ENCODE measurements at regions not wholly inside any gene's neighbourhood (a gene's known extent, or its start where the extent isn't known, plus 50 kb on each side); places are given as distances from the start of the nearest gene placed in this dataset.
"Not testable (repeated sequence)": the region's sequence is repeated elsewhere in the genome, so short reads cannot be mapped to it uniquely, and the experiment has no call there.

DNA sequence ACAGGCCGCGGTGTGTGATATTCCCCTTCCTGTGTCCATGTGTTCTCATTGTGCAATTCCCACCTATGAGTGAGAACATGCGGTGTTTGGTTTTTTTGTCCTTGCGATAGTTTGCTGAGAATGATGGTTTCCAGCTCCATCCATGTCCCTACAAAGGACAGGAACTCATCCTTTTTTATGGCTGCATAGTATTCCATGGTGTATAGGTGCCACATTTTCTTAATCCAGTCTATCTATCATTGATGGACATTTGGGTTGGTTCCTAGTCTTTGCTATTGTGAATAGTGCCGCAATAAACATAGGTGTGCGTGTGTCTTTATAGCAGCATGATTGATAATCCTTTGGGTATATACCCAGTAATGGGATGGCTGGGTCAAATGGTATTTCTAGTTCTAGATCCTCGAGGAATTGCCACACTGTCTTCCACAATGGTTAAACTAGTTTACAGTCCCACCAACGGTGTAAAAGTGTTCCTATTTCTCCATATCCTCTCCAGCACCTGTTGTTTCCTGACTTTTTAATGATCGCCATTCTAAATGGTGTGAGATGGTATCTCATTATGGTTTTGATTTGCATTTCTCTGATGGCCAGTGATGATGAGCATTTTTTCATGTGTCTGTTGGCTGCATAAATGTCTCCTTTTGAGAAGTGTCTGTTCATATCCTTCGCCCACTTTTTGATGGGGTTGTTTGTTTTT is 125.1 kb downstream of the USP22 start:
- not testable (repeated sequence) for DNase-seq

DNA sequence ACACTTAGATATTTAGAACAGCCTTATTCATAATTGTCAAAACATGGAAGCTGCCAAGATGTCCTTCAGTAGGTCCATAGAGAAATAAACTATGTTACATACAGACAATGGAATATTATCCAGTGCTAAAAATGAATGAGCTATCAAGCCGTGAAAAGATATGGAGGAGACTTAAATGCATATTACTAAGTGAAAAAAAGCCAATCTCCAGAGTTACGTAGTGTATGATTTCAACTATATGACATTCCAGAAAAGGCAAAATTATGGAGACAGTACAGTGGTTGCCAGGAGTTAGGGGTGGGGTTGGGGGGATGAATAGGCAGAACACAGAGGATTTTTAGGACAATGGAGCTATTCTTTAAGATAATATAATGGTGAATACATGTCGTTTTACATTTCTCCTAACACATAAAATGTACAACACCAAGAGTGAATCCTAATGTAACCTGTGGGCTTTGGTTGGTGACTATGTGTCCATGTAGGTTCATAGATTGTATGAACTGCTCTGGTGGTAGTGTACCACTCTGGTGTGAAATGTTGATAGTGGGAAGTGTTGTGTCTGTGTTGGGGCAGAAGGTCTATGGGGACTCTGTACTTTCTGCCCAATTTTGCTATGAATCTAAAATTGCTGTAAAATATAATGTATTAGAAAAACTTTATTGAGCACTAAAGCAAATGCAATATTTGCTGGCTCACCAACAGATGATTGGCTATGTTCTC is 122.6 kb downstream of the USP22 start:
- DNase-seq: no peak

DNA sequence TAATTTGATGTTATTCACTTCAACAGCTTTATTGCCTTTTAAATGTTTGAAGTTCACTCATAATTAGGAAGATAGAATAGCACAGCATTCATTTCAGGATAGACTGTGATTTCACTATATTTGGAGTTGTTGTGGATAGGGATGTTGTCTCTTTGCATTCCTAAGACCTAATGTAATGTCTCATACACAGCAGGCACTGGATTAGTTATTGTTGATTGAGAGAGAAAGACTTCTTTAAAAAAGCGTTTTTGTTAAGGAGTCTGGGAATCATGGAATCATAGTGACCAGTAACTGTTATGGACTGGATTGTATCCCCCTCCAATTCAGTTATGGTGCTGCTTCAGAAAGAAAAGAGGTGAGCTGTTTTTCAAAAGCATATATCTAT is 122.0 kb downstream of the USP22 start:
- no peak for DNase-seq

DNA sequence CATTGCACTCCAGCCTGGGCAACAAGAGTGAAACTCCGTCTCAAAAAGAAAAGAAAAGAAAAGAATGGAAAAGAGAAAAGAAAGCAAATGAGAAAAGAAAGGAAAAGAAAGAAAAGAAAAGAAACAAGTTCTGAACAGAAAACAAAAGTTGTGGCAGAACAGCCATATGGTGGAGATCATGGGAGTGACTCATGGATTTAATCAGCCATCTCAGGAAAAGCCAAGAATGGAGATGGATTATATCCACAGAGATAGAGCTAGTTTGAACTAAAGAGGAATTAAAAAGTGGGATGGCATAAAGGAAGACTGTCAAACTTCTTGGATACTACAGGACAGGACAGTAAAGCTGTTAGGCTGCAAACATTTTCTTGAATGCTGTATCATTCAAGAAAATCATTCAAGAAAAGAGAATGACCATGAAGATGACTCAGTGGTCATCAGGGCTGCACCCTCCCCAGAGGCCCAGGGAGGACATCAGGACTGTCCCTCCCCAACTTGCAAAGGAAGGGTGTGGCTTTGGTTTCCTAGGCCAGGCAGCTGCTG is 120.6 kb downstream of the USP22 start:
- DNase-seq: peak in 1 of 2 experiments; percentile 40

DNA sequence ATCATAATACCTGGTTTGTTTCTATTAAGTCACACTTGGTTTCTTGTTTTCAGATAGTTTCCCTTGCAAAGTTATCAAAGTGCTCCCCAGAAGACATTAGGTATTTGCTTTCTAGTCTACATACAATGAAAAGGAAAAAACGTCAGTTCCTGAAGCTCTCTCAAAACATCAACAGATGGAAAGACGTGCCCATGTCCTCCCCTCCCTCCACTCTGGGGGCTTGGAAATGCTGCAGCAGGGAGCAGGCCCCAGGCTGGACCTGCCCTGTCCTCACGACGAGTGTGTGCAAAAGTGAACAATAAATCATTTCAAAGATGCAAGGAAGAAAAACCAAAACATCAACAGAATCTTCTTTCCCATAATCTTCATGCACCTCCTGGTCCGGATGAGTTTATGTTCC is 118.5 kb downstream of the USP22 start:
- DNase-seq: no peak

DNA sequence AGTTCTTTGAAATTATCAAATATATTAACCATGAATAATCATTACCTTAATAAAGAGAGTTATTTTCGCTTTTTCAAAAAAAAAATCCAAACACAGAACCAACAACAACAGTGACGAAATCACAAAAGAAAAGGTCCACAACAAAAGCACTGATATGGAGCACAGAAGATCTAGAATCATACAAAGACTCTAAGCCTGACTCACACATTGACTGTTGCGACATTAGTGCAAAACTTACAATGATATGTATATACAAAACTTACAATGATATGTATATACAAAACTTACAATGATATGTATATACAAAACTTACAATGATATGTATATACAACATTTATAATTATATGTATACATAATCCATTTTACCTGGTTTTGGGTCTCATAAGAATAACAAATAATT is 117.7 kb downstream of the USP22 start:
- no peak for DNase-seq

DNA sequence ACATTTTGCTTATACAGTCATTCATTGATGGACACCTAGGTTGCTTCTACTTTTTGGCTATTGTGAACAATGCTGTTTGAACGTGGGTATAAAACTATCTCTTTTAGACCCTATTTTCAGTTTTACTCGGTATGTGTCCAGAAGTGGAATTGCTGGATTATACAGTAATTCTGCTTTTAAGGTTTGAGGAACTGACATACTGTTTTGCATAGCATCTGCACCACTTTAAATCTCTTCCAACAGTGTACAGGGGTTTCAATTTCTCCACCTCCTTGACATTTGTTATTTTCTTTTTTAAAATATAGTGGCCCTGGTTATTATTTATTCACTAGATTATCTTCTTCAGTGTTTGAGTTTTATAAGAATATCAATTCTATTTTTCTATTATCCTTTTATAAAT is 116.9 kb downstream of the USP22 start:
- DNase-seq: no peak

DNA sequence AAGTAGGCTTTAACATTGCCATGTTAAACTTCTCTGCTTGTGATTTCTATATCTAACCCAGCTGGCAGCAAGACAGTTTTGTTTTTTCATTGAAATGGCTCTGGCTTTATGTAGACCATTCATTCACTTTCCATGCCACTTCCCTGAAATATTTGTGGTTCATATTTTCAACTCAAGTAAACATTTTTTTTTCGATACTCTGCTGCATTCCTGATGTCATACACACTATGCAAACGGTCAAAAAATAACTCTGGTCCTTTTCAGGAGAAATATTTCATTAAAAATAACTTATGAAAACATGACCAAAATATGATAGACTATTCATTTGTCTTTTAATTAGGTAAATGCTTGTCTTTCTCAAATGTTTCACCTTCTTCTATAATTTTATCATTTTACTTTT is 116.3 kb downstream of the USP22 start:
- DNase-seq: no peak

DNA sequence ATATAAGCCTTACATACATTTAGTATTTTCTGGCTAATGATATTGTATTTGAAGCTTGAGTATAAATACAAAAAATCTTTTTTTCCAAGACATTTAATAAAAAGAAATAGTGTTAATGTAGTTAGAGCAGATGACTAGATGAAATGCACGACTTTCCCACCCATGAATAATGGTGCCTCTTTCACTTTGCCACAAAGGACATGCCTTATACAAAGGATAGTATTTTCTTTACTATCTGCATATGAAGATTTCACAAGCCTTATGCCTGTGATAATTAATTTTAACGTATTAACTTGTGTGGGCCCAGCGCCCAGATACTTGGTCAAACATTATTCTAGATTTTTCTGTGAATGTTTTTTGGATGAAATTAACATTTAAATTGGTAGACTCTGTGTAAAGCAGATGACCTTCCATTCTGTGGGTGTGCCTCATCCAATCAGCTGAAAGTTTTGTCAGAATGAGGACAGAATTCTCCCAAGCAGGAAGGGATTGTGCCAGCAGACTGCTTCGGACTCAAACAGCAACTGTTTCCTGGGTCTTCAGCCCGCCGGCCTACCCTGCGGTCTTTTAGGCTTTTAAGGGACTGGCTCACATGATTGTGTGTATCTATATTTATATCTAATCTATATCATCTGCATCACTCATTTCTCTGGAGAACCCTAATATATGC is 115.4 kb downstream of the USP22 start:
- no peak for DNase-seq

DNA sequence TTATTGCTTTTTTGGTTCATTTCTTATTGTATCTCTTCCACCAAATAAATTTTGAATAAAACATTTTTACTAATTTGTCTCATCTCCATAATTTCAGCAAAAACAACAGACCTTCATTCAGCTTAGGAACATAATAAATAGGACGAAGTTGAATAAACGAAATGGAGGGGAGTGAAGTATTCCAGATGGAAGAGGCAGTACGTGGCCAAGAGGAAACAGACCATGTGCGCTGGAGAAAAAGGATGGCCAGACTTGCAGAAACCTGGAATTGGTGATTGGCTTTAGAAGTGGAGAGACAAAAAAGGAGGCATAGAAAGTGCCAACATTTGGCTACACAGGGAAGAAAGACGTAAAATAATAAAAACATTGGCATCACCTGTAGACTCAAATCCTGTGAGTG is 113.5 kb downstream of the USP22 start:
- DNase-seq: peak in 1 of 2 experiments; percentile 36

DNA sequence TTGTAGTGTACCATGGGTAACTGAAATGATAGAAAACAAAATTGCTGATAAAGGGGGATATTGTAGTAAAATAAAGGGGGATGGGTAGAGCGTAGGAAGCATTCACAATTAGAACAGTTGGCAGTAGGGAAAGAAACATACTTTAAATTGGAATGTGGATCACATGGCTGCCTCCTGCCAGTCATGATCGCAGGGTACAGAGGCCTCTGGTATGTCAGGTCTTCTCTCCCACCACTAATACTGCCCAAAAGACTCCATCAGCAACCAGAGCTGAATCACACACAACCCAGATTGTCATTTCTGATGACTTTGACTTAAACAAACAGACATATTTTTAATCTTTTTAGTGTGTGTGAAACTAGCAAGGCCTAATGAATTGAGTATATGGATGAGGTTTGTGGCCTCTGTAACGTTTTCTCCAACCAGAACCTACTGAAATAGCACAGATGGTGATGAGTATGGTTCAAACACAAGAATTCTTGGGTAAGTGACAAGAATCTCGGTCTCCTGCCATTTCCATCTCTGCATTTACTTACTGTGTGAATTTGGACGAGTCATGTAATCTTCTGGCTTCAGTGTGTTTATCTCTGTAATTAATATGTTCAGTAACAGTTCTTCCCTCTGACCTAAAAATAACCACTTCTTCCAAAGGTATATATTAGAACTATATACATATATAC is 112.6 kb downstream of the USP22 start:
- peak in 1 of 2 experiments; percentile 65 for DNase-seq

DNA sequence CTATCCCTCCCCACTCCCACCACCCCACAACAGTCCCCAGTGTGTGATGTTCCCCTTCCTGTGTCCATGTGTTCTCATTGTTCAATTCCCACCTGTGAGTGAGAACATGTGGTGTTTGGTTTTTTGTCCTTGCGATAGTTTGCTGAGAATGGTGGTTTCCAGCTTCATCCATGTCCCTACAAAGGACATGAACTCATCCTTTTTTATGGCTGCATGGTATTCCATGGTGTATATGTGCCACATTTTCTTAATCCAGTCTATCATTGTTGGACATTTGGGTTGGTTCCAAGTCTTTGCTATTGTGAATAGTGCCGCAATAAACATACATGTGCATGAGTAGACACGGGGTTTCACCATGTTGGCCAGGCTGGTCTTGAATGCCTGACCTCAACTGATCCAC is 109.8 kb downstream of the USP22 start:
- not testable (repeated sequence) for DNase-seq

DNA sequence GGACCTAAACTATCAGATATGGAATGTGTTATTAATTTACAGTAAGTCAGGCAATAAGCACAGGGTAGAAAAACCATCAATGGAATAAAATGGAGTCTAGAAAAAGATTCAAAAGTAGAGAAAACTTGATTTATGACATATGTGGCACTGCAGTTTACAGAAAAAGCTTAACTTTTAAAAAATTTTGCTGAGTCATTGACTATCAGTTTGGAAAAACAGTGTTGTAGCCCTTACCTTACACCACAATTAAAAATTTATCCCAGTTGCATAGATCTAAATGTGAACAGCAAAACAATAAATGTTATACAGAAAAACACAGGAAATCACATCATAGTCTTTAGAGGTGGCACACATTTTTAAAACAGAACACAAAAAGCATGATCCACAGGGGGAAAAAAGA is 108.5 kb downstream of the USP22 start:
- DNase-seq: no peak

DNA sequence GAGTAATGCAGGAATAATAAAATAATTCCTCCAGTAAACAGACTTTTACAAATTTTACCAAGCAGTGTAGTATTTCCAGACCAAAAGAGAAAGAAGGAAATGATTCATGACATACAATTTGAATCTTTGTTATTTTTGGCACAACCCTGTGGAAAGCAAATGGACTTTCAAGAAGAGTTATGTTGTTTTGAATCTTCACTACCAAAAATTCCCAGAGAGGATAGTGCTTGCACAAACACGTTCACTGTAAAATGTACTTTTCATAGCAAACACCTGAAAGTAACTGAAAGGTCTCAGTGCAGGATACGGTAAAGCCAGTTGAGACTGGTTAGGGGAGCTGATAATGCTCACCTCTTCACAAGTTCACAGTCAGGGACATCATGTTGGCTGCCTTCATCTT is 107.1 kb downstream of the USP22 start:
- DNase-seq: peak in 1 of 2 experiments; percentile 21

DNA sequence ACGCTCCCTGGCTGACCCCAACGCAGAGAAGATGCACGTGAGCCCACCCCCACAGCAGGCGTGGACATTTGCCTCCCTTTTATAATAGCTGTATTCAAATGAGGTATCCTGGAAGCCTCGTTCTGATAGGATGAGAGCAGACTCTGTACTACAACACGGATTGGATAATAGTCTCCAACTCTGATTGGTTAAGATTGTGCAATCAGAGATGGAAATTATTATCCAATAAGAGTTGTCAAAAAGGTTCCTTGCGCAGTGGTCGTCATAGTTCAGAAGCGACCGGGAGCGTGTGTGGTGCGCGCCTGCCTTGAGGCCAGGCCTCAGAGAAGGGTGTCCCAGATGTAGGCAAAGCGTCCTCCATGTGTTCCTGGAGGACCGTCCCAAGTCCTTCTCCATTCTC is 104.6 kb downstream of the USP22 start:
- no peak for DNase-seq

DNA sequence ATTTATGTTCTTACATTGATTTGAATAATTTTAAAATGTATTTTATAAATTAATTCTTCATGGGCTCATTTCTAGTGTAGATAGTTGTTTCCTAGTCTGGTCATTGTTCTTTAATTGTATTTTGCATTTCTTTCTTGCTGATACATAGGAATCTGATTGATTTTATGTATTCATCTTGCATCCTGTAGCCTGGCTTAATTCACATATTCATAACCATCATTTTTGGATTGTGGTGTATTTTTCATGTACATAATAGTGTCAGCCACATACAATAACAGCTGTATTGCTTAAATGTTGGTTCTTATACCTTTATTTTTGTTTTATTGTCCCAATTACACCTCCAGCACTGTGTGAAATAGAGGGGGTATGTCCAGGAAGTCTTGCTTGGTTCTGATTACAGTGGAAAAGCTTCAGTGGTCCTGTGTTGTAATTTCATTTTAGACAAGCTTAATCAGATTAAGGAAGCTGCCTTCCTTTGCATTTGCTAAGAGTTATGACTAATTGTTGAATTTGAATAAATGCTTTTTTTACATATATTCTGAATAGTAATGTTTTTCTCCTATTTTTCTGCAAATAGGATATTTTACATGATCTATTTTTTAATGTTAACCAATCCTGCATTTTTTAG is 103.7 kb downstream of the USP22 start:
- DNase-seq: no peak

DNA sequence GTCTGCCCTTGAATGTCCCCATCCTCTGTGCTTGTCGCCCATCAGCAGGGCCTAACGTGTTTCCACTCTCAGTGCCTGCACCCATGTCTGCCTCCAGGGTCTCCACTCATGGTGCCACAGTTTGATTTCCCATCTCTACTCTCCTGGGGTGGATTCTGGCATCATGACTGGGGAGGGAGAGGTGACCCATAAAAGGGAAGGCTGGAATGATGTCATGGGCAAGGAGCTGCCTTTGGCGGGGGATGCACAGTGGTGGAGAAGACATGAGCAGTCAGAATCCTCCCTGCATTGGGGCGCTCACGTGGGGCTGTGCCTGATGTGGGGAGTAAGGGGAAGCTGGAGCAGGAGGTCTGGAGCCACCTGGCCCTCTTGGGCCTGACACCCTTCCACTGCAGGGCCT is 100.9 kb downstream of the USP22 start:
- no peak for DNase-seq

DNA sequence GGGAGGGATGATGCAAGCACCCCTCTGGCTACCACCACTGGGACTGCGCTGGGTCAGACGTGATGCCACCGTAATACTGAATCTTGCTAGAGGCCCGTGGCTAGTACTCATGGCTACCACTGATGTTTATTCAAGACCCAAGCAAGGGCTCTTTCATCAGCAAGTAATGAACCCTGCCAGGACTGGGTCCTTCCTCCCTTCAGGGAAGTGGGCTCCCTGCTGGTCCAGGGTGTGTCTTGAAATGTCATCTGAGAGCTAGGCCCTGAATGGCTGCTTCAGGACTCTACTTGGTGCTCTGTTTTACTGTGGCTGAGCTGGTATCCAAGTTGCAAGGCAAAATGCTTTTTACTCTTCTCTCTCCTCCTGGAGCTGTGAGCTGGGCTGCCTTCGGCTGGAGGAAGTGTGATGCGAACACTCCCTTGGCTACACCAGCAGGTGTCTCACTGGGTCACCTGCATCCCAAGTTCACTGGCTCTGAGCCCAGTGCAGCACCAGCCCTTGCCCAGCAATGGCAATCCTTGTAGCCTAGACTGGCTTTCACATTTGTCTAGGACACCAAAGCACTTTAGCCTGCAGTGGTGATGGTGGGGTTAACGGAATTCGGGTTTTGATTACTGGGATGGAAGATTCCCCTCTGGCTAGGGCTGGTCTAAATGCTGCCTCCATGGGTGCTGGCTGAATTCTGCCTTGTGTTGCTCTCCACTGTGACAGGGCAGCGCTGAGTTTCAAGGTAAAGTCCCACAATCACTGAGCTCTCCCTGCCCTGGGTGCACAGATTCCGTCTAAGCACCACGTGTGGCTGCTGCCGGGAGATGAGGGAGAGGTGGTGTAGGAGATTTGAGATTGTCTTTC is 98.6 kb downstream of the USP22 start:
- DNase-seq: no peak

DNA sequence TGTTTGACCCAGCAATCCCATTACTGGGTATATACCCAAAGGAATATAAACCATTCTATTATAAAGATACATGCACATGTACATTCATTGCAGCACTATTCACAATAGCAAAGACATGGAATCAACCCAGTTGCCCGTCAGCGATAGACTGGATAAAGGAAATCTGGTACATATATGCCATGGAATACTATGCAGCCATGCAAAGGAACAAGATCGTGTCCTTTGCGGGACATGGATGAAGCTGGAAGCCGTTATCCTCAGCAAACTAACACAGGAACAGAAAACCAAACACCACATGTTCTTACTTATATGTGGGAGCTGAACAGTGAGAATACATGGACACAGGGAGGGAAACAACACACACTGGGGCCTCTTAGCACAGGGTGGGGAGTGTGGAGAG is 95.1 kb downstream of the USP22 start:
- not testable (repeated sequence) for DNase-seq

DNA sequence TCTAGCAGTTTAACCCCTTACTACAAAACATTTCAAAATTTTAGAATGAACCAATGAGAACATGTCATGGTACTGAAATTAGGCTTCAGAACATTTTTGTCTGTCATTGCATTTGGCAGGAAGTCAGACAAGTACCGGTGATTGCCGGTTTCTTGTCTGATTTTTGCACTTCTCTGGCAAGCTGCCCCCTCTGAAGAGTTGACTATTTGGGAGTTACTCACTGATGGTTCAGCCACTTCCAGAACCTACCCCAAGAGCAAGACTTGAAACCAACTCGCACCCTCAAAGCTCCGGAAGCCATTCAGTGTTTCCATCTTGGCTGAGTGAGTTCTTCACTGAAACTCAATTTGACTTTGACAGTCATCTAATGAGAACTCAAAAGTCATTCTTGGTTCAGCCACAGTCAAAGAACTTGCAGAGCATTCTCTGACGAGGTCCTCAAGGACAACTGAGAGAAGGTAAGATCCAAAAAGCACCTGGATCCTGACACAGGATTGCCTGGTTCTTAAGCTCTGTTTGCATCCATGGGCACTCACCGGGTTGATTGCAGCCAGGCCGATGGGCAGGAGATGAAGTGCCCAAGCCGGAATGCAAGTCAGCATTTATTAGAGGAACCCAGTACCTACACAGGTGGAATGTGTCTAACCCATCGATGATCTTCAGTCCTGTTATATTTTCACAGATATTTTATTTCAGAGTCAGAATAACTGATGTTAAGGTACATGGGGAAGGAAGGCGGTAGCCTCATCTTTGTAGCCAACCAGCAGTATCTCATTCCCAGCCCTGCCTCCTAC is 93.6 kb downstream of the USP22 start:
- DNase-seq: no peak

Data from NCI-H446 (cell line).